ENCODE measurements at regions not wholly inside any gene's neighbourhood (a gene's known extent, or its start where the extent isn't known, plus 50 kb on each side); places are given as distances from the start of the nearest gene placed in this dataset.

GRCh38 chr4:27974339-27974738 lies 1113.7 kb downstream of the STIM2 start:
- no peak for TF ChIP-seq POLR2A (IDR thresholded peaks at IDR 0.05; ENCODE audit: low read length)
- TF ChIP-seq GATA1 (IDR thresholded peaks at IDR 0.05; ENCODE audit: low read depth, low read length): no peak
